H1 (cell line): ENCODE measurements at regions not wholly inside any gene's neighbourhood (a gene's known extent, or its start where the extent isn't known, plus 50 kb on each side); places are given as distances from the start of the nearest gene placed in this dataset.

Source experiments
- CTCF ChIA-PET: fragments of 300-600 bp; sonication (Branson Sonifier 250); formaldehyde crosslinking; loops from one replicate; lab custom pipeline; 2021; ENCODE audit not compliant: partially characterized antibody; lab: Charles Lee
- POLR2A ChIA-PET: fragments of 300-600 bp; sonication (Branson Sonifier 250); formaldehyde crosslinking; loops from one replicate; lab custom pipeline; 2021; ENCODE audit warnings: inconsistent platforms; ENCODE audit not compliant: partially characterized antibody; lab: Charles Lee
- DNase-seq, 2 experiments: peaks; one replicate each; pipeline versions ENCODE4 v3.0.0 to v3.0.0-alpha.2; 2010 to 2022; ENCODE audit warnings: low spot score in 2 of 2, low read depth in 1 of 2, mixed read lengths in 1 of 2
- FAIRE-seq: peaks from 2 replicates; lab custom pipeline; 2011; peaks lifted over from hg19 to GRCh38; lab: Jason Lieb, UNC
- H2AFZ ChIP-seq: 2 replicates; pipeline ENCODE4 v1.8.1; 2012; ENCODE audit warnings: low read length, inconsistent platforms
- H2AK5ac ChIP-seq: 2 replicates; pipeline ENCODE4 v1.6.1; 2013; ENCODE audit warnings: low read depth, low read length
- H2BK120ac ChIP-seq: replicated peaks from 2 replicates; pipeline ENCODE3; 2013; ENCODE audit warnings: low read depth, low read length, inconsistent platforms
- H2BK12ac ChIP-seq: 2 replicates; pipeline ENCODE4 v1.6.1; 2013; ENCODE audit warnings: low read depth, low read length
- H2BK15ac ChIP-seq: 2 replicates; pipeline ENCODE4 v1.6.1; 2013; ENCODE audit warnings: low read length
- H2BK20ac ChIP-seq: 2 replicates; pipeline ENCODE4 v1.6.1; 2013; ENCODE audit warnings: low read length
- H2BK5ac ChIP-seq: 2 replicates; pipeline ENCODE4 v1.6.1; 2013; ENCODE audit warnings: low read depth, low read length
- H3K14ac ChIP-seq: 2 replicates; pipeline ENCODE4 v1.6.1; 2013; ENCODE audit warnings: inconsistent platforms; ENCODE audit not compliant: insufficient read length
- H3K18ac ChIP-seq: 2 replicates; pipeline ENCODE4 v1.6.1; 2013; ENCODE audit warnings: low read length; ENCODE audit errors: extremely low read depth
- H3K23ac ChIP-seq: 2 replicates; pipeline ENCODE4 v1.6.1; 2013; ENCODE audit warnings: inconsistent platforms; ENCODE audit not compliant: insufficient read length
- H3K23me2 ChIP-seq: 2 replicates; pipeline ENCODE4 v1.6.1; 2013; ENCODE audit warnings: low read depth, low read length
- H3K27ac ChIP-seq: 2 replicates; pipeline ENCODE4 v1.6.1; 2011; ENCODE audit warnings: low read depth, low read length, inconsistent platforms
- H3K27me3 ChIP-seq, 4 experiments: replicated peaks in 1 of 4; 1 replicate in 1 of 4; 2 replicates in 3 of 4; pipeline versions ENCODE4 v1.6.1 to v1.8.1; 2011 to 2013; ENCODE audit warnings: low read length in 3 of 4, mild to moderate bottlenecking in 3 of 4, inconsistent platforms in 2 of 4, mixed read lengths in 2 of 4, moderate library complexity in 1 of 4; ENCODE audit not compliant: control insufficient read depth in 3 of 4, insufficient read depth in 3 of 4; ENCODE audit errors: extremely low read depth in 1 of 4
- H3K36me3 ChIP-seq, 4 experiments: 2 replicates each; pipeline versions ENCODE4 v1.6.1 to v1.8.1; 2011 to 2013; ENCODE audit warnings: mild to moderate bottlenecking in 4 of 4, low read length in 3 of 4, moderate library complexity in 2 of 4, control low read depth in 1 of 4, inconsistent platforms in 1 of 4; ENCODE audit not compliant: insufficient read depth in 4 of 4, control insufficient read depth in 2 of 4
- H3K4ac ChIP-seq: replicated peaks from 2 replicates; pipeline ENCODE3; 2013; ENCODE audit warnings: low read length, low read depth, mixed read lengths, inconsistent platforms; ENCODE audit not compliant: insufficient read length
- H3K4me1 ChIP-seq, 4 experiments: replicated peaks in 1 of 4; 1 replicate in 1 of 4; 2 replicates in 3 of 4; pipeline versions ENCODE4 v1.6.1 to v1.8.1; 2011 to 2013; ENCODE audit warnings: low read length in 3 of 4, inconsistent platforms in 2 of 4, mixed read lengths in 1 of 4; ENCODE audit not compliant: insufficient read depth in 4 of 4, control insufficient read depth in 3 of 4
- H3K4me2 ChIP-seq, 2 experiments: 2 replicates each; pipeline versions ENCODE4 v1.6.1 to v1.8.1; 2011 to 2013; ENCODE audit warnings: low read depth in 2 of 2, low read length in 2 of 2, control low read depth in 1 of 2, inconsistent platforms in 1 of 2, mild to moderate bottlenecking in 1 of 2; ENCODE audit not compliant: insufficient read depth in 1 of 2
- H3K4me3 ChIP-seq, 4 experiments: fragments of 200-600, 300-600 bp in 1 of 4; sonication (generic), shearing (Covaris generic), sonication (Bioruptor Twin) in 1 of 4; 2 replicates each; pipeline versions ENCODE4 v1.5.1 to v1.8.1; 2011 to 2016; ENCODE audit warnings: low read length in 4 of 4, low read depth in 3 of 4, control low read depth in 2 of 4, inconsistent platforms in 2 of 4, mild to moderate bottlenecking in 2 of 4, mixed read lengths in 1 of 4, moderate library complexity in 1 of 4; ENCODE audit not compliant: insufficient read depth in 2 of 4; ENCODE audit errors: extremely low read depth in 1 of 4
- H3K56ac ChIP-seq: replicated peaks from 2 replicates; pipeline ENCODE3; 2013; ENCODE audit warnings: low read depth, mild to moderate bottlenecking, mixed read lengths, low read length, inconsistent platforms; ENCODE audit not compliant: insufficient read length
- H3K79me1 ChIP-seq: 2 replicates; pipeline ENCODE4 v1.6.1; 2013; ENCODE audit warnings: low read depth, low read length, control low read depth
- H3K79me2 ChIP-seq, 2 experiments: 2 replicates each; pipeline versions ENCODE4 v1.6.1 to v1.8.1; 2012 to 2013; ENCODE audit warnings: low read length in 2 of 2, mild to moderate bottlenecking in 2 of 2, inconsistent platforms in 1 of 2; ENCODE audit not compliant: insufficient read depth in 2 of 2, control insufficient read depth in 1 of 2
- H3K9ac ChIP-seq, 4 experiments: replicated peaks in 1 of 4; 1 replicate in 1 of 4; 2 replicates in 3 of 4; pipeline versions ENCODE4 v1.6.1 to v1.8.1; 2011 to 2013; ENCODE audit warnings: low read depth in 3 of 4, low read length in 3 of 4, control low read depth in 2 of 4, mild to moderate bottlenecking in 2 of 4, moderate library complexity in 2 of 4, inconsistent platforms in 1 of 4; ENCODE audit errors: extremely low read depth in 1 of 4
- H3K9me3 ChIP-seq, 2 experiments: 2 replicates each; pipeline versions ENCODE4 v1.6.1 to v1.8.1; 2012 to 2013; ENCODE audit warnings: mild to moderate bottlenecking in 2 of 2, moderate library complexity in 2 of 2, control low read depth in 1 of 2, inconsistent platforms in 1 of 2, low read depth in 1 of 2, low read length in 1 of 2, mixed read lengths in 1 of 2; ENCODE audit not compliant: insufficient read depth in 2 of 2
- H4K20me1 ChIP-seq, 2 experiments: replicated peaks in 1 of 2; 2 replicates each; pipeline versions ENCODE3 to v1.8.1; 2011 to 2013; ENCODE audit warnings: inconsistent platforms in 2 of 2, low read length in 2 of 2, mild to moderate bottlenecking in 1 of 2; ENCODE audit not compliant: insufficient read depth in 2 of 2, control insufficient read depth in 1 of 2
- H4K5ac ChIP-seq: 2 replicates; pipeline ENCODE4 v1.6.1; 2013; ENCODE audit warnings: low read length, low read depth, mixed read lengths, inconsistent platforms; ENCODE audit not compliant: insufficient read length
- H4K8ac ChIP-seq: 2 replicates; pipeline ENCODE4 v1.8.0; 2013; ENCODE audit warnings: mild to moderate bottlenecking, moderate library complexity, low read length, inconsistent platforms; ENCODE audit not compliant: insufficient read depth; ENCODE audit errors: extremely low read depth
- H4K91ac ChIP-seq: replicated peaks from 2 replicates; pipeline ENCODE3; 2013; ENCODE audit warnings: low read length, mixed read lengths, inconsistent platforms; ENCODE audit not compliant: insufficient read length
- CHD1 ChIP-seq: IDR thresholded peaks from 2 replicates; pipeline ENCODE4 v1.6.1; 2012; ENCODE audit warnings: low read depth, low read length, improper control_type of control experiment
- CTCF ChIP-seq, 3 experiments: IDR thresholded peaks; 1 replicate in 2 of 3; 2 replicates in 1 of 3; pipeline versions ENCODE4 v1.5.1 to v1.6.1; 2011; ENCODE audit warnings: low read length in 3 of 3, mild to moderate bottlenecking in 3 of 3, inconsistent platforms in 2 of 3, low read depth in 1 of 3, moderate library complexity in 1 of 3; ENCODE audit not compliant: insufficient read depth in 1 of 3; ENCODE audit errors: control extremely low read depth in 1 of 3
- KDM1A ChIP-seq: fragments of 200-600, 300-600 bp; sonication (generic); IDR thresholded peaks from 2 replicates; pipeline ENCODE4 v1.7.1; 2016; ENCODE audit warnings: mild to moderate bottlenecking, low read length, borderline replicate concordance
- MAFK ChIP-seq: IDR thresholded peaks from 2 replicates; pipeline ENCODE4 v1.6.1; 2012; ENCODE audit warnings: low read depth, mild to moderate bottlenecking, improper control_type of control experiment, low read length
- NANOG ChIP-seq: IDR thresholded peaks from 2 replicates; pipeline ENCODE4 v1.6.1; 2011; ENCODE audit warnings: low read length, low read depth, mild to moderate bottlenecking, inconsistent platforms; ENCODE audit not compliant: insufficient read depth, poor library complexity, severe bottlenecking
- SAP30 ChIP-seq: fragments of 300-600 bp; sonication (generic); IDR thresholded peaks from 2 replicates; pipeline ENCODE4 v1.7.1; 2012; ENCODE audit warnings: low read length, moderate library complexity, mild to moderate bottlenecking, inconsistent platforms; ENCODE audit not compliant: insufficient read depth, insufficient replicate concordance
- TEAD4 ChIP-seq: IDR thresholded peaks from 2 replicates; pipeline ENCODE4 v1.6.1; 2012; ENCODE audit warnings: low read depth, low read length, inconsistent platforms, mixed read lengths
- WGBS, 2 experiments: shearing (Covaris generic) in 1 of 2; methylation state at CpG; one replicate each; pipeline versions ENCODE4 v1.1.6 to v1.1.7; 2013 to 2015; ENCODE audit warnings: low lambda C conversion rate in 2 of 2, mixed read lengths in 2 of 2, inconsistent platforms in 1 of 2, low coverage in 1 of 2, missing lambda C conversion rate in 1 of 2; ENCODE audit not compliant: insufficient replicate concordance in 2 of 2, insufficient coverage in 1 of 2, insufficient read length in 1 of 2; ENCODE audit errors: extremely low coverage in 1 of 2, missing lambda C conversion rate in 1 of 2; 5-methylcytosine and 5-hydroxymethylcytosine counted together

DNA sequence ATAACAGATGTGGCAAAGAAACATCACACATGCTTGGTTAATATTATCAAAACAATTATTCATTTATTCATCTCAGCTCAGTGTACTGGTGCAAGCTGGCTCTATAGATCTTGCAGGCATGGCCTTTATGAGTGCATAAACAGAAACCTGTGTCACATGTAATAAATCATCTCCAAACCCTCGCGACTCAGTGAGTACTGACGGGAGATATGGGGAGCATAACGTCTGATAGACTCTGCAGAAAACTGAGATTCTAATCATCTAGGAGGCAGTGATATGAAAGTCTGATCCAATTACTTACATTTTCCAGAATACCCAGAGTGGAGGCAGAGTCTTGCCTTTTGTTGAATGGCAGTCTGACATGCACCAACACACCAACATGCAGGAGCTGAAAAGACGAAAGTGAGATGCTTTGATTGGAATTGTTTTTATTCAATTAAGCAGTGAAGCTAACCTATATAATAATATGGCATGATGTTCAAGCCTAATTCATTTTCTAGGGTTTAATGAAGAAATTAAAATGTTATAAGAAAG lies 416.8 kb downstream of the RNF144A start:
- Histone ChIP-seq H2BK5ac (no peak overlapping the region), H2BK15ac (no peak overlapping the region), H3K36me3 (no peaks in the 10 kb centered on the region), H3K4me3 (no peak overlapping the region), H3K9me3 (no peaks in the 10 kb centered on the region), H3K23me2 (no peaks in the 10 kb centered on the region), H3K79me2 (no peaks in the 10 kb centered on the region), H3K4ac (no peak overlapping the region), H3K14ac (no peak overlapping the region), H3K4me2 (no peak overlapping the region), H3K23ac (no peak overlapping the region), H3K79me1 (no peaks in the 10 kb centered on the region), H3K56ac (no peak overlapping the region), H2AFZ (no peak overlapping the region), H4K8ac (no peak overlapping the region), H4K91ac (no peak overlapping the region), H3K27ac (no peak overlapping the region), H2AK5ac (no peak overlapping the region), H3K27me3 (no peaks in the 10 kb centered on the region), H4K20me1 (no peaks in the 10 kb centered on the region), H2BK120ac (no peak overlapping the region), H4K5ac (no peak overlapping the region), H2BK20ac (no peak overlapping the region), H2BK12ac (no peak overlapping the region), H3K9ac (no peak overlapping the region), H3K4me1 (no peaks in the 10 kb centered on the region), H3K18ac (no peak overlapping the region)
- no peak for TF ChIP-seq TEAD4
- TF ChIP-seq CTCF (IDR thresholded peaks at IDR 0.05; ENCODE audit: control extremely low read depth in 1 of 3, insufficient read depth in 1 of 3, low read depth in 1 of 3, low read length in 3 of 3), result no peak
- TF ChIP-seq KDM1A, result no peak
- TF ChIP-seq SAP30, result no peak
- TF ChIP-seq CHD1, result no peak
- no peak for TF ChIP-seq NANOG
- TF ChIP-seq MAFK, result no peak
- 89% methylated on average over 5 of the region's 5 CpGs; no CpG with 5 or more reads in 1 of the 2 experiments for WGBS, 2 experiments
- ChIA-PET CTCF (no interaction called here), POLR2A (no interaction called here)
- DNase-seq (no peak), FAIRE-seq (no peak)
